ENCODE measurements at regions not wholly inside any gene's neighbourhood (a gene's known extent, or its start where the extent isn't known, plus 50 kb on each side); places are given as distances from the start of the nearest gene placed in this dataset.

GRCh38 chr2:5544205-5544786 lies 147.9 kb upstream of the SOX11 start:
- no peak for TF ChIP-seq EZH2 (IDR thresholded peaks at IDR 0.05; ENCODE audit: insufficient read depth, poor library complexity, severe bottlenecking)
- no peak for TF ChIP-seq EZH2phosphoT487 (IDR thresholded peaks at IDR 0.05; ENCODE audit: insufficient read depth, low read depth)

Measured in GM23248 (cell line).